NOMO-1 treated with DMSO at 0.1 percent for 48 hours (cell line): ENCODE measurements at regions not wholly inside any gene's neighbourhood (a gene's known extent, or its start where the extent isn't known, plus 50 kb on each side); places are given as distances from the start of the nearest gene placed in this dataset.

Experiments
- DNase-seq: peaks from one replicate; lab custom pipeline; 2025; ENCODE audit not compliant: unreplicated experiment; lab: John Stamatoyannopoulos, UW

DNA sequence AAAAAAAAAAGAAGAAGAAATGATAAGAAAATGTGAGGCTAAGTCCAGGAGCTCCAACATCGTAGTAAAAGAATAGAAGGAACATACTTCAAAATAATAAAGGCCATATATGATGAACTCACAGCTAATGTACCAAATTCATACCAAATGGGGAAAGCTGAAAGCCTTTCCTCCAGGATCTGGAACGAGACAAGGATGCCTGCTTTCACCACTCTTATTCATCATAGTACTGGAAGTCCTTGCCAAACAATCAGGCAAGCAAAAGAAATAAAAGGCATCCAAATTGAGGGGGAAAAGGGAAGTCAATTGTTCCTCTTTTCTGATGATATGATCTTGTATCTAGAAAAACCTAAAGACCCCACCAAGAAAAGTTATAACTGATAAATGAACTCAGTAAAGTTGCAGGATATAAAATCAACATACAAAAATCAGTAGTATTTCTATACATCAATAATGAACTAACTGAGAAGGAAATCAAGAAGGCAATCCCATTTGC lies 170.6 kb downstream of the METTL4 start:
- DNase-seq = peak; percentile 33

DNA sequence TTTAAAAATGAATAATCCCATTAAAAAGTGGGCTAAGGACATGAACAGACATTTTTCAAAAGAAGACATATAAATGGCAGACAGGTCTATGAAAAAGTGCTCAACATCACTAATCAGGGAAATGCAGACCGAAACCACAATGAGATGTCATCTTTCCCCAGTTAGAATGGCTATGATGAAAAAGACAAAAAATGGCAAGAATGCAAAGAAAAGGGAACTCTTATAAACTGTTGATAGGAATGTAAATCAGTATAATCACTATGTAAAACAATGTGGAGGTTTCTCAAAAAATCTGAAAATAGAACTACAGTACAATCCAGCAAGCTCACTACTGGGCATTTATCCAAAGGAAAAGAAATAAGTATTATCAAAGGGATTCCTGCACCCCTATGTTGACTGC lies 169.2 kb downstream of the METTL4 start:
- DNase-seq = no peak

DNA sequence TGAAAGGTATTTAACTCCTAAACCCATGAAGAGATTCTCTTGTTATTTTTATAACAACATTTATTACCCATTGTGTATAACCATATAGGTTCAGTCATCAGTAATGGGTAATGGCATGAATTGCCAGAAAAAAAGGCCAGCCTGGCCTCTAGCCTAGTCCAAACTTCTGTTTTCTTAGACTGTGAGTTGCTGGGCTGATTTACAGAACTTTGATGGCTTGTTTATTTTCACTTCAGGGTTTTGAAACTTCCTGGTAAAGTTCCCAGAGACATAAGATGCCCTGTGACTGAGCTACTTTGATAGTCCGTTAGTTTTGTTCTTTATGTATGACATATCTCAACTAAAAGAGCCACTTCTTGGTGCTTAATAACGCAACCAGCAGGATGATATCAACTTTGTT lies 164.8 kb downstream of the METTL4 start:
- peak; percentile 7 for DNase-seq

DNA sequence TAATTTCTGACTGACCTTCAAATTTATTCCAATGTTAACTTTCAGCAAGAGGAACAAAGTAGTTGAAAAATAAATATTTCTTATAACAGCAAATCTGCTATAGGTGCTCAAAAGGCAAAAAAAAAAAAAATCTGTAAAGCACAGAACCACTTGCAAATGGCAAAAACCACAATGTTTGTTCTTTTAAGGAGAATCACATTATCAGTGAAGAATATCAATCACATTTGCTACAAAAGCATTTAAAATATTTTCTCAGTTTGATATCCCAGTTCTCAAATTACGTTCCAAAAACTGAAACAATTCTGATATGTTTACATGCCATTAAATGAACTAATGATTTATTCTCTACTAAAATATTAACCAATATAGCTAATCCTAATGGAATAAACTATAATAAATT lies 163.3 kb downstream of the METTL4 start:
- DNase-seq = no peak

DNA sequence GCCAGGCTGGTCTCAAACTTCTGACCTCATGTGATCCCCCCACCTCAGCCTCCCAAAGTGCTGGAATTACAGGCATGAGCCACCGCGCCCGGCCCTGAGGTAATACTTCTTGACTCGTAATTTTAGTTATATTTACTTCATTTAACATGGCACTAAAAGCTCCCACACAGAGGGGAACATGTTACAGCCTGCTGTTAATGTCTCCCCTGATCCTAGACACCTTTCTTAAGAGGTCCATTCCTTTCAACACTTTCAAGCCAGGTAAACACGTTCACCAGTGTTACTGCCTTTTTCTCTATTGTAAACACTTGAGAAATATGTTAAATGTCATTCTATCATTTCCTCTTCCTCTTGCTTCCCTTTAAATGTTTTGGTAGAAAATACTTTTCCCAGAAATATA lies 161.4 kb downstream of the METTL4 start:
- DNase-seq = no peak

DNA sequence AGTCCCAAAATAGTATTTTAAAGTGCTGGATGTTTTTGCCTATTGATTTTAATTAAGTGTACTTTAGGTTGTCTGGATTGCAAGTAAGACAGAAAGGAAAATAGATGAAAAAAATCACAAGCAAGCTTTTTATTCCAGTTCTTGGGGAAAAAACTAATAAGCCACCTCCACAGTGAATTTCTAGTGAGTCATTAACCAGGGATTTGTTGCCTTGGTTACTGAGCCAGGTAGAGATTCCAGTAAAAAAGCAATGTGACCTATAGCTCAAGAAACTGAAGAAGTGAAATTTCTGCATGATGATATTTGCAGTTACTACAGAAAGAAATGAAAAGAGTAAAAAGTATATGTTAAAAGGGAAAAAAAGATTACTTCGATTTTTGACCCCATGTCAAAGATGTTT lies 160.6 kb downstream of the METTL4 start:
- DNase-seq = no peak

DNA sequence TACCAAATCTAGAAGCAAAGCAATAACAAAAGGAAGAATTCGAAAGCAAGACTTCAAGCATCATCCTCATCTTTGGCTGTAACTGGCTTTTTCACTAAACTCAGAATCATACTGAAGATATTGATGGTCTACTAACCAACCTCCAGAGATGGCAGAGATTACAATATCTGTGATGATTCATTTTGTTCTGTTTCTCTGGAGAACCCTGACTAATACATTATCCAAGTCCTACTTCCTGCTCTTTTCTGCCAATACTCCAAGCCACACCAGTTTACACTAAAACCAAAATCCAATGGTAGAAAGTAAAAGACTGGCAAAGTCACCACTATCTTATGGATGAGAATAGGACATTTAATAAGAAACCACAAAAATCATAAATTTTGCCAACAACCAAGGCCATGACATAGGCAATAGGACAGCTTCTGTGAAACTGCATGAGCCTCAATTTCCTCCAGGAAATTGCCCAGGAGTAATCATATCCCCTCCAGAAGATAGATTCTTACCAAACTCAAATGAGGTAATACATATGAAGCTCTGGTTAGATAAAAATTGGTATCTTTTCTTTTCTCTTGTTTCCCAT lies 159.8 kb downstream of the METTL4 start:
- no peak for DNase-seq

DNA sequence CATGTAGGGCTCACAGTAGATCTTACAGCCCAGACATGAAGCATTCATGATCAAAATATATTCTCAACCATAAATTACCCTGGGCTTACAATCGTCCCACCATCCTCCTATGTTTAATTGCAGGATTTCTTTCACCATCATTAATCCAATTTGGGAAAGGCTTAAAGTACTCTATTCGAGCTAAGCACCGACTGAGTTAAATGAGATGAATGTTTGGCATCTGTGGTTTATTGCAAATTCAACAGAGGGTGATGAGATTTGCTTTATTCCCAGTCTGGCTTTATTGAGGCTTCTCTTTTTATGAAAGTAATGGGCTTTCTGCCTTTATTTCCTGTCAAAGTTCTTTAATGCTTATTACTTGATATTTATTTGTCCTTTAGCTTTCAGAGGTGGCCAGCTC lies 159.0 kb downstream of the METTL4 start:
- DNase-seq = no peak

DNA sequence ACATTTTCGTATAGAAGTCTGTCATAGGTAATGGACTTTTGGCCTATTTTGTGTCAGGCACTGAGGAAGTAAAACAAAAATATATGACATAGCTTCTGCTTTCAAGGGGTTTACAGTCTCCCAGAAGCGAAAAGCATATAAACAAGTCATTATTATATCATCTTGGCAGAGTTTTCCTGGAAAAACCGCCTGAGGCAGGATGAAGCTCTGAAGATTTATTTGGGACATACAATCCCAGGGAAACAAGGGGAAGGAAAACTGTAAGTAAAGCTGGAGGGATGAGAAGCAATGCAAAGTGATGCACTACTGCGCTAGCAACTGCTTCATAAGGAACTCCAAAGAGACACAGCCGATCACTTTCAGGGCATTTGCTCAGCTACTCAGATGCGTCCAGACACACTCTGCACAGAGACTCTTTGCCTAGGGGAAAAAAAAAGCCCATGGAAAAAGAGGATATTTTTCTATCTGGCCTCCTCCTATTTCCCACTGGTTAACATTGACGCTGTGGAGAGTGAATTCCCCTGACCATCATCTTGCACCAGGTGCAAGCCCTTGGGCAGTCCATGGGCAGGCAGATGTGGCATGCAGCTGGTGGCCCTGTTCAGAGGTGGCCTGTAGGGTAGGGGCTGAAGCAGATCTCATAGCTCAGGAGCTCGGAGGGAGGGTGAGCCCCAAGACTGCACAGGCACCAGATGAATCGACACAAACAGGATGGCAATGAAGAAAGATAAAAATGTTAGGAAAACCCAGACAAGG lies 158.1 kb downstream of the METTL4 start:
- no peak for DNase-seq

DNA sequence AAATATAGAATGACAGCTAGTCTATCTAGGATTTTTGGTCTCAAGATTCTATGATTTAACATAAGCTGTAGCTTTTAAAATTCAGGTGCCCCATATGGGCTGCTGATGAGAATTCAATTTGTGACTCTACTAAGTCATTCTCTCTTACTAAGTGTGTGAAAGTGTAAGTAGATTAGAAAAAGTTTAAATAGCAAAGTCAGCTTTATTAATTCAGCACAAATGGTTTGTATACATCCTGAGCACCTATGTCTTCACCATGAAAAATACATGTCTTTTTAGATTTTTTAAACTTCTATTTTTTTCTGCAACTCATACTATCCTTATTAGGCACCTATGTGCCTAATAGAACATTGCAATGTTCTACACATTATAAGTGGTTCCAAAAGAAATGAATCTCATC lies 157.1 kb downstream of the METTL4 start:
- no peak for DNase-seq

DNA sequence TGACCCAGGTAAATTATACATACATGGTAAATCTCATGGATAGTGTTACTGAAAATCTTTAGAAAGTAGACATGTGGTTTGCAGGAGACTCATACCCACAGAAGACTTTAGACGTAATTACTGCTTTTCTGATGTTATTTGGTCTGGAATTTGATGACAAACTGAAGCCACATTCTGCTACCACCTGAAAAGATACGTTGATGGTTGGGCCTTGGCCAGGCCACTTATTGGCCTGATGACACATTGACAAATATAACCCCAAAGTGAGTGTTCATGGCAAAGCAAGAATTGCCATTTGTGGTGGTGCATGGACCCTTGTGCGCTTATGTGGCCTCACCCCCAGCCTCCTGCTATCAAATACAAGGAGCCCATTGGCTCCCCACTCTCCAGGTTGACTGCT lies 155.6 kb downstream of the METTL4 start:
- no peak for DNase-seq

DNA sequence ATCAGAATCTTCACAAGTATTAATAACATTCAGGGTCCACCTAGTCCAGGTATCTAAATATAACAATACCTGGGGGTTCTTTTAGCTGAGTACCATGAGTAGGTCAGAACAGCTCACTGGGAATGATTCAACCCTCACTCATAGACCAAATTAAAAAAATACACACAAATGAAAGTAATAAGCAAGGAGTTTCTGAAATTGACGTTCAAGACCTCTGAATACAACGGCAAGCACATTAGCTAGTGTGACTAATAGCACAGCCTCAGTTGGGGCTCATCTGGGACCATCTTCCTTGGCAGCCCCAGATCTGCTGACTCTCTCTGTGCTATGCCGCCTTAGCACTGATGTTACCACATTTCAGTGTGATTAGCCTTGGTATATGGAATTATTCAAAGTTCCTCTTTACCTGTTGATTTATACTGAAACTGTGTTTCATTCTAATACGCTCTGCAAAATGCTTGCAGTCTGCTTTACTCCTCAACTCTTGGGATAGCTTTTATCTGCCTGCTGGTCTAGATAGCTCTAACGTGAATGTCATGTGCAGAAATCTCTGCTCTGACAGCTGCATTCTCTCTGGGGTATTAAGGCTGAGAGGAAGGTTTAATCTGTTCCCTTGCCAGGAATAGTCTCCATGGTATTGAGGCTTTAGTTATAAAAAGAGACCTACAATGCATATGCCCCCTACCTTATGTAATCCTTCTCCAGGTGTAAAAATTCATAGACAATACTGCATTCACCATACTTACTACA lies 153.3 kb downstream of the METTL4 start:
- no peak for DNase-seq

DNA sequence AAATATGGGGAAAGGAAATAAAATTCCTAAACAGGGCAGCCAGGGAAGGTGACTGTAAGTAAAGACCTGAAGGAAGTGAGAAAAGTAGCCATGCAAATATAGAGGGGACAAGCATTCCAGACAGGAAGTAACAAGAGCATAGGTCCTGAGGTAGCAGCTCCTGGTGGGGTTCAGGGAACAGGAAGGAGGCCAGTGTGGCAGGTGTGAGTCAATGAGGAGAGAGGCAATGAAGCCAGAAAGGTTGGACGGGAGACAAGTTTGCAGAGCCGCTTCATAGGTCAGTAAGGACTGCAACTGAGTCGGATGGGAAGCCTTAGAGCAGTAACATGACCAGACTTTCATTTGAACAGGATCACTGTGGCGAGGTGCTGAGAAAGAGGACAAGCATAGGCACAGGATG lies 150.9 kb downstream of the METTL4 start:
- no peak for DNase-seq

DNA sequence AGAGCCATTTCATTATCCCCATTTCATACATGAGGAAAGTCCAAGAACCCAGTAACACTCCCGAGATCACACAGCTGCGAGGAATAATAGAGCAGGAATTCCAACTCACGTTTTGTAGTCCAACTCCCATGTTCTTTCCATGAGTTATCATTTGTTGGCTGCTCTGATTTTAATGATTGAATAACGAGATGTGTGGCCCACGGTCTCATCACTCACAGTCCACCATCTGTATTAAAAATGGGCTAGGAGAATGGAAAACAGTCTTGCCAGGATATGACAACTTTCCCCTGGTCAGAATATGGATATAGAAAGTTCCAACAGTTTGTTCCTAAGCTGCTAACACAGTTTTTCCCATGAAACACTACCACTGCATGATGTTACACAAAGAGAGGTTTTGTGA lies 147.5 kb downstream of the METTL4 start:
- no peak for DNase-seq

DNA sequence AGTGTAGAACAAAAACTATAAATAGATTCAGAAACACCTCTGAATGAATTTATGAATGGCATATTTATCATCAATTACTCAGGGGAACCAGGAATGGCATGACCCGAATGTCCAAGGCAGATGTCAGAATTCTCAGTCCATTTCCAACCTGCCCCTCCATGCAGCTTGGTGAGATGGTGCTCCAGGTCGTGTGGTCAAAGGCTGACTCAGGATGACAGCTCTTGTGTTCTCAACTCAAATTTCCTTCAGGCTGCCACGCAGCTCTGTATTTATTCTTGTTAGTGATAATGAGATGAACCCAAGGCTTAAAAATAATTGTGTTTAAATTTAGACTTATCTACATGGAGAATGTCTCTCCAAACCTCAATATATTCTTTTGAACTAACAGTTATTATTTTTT lies 146.9 kb downstream of the METTL4 start:
- DNase-seq = no peak

DNA sequence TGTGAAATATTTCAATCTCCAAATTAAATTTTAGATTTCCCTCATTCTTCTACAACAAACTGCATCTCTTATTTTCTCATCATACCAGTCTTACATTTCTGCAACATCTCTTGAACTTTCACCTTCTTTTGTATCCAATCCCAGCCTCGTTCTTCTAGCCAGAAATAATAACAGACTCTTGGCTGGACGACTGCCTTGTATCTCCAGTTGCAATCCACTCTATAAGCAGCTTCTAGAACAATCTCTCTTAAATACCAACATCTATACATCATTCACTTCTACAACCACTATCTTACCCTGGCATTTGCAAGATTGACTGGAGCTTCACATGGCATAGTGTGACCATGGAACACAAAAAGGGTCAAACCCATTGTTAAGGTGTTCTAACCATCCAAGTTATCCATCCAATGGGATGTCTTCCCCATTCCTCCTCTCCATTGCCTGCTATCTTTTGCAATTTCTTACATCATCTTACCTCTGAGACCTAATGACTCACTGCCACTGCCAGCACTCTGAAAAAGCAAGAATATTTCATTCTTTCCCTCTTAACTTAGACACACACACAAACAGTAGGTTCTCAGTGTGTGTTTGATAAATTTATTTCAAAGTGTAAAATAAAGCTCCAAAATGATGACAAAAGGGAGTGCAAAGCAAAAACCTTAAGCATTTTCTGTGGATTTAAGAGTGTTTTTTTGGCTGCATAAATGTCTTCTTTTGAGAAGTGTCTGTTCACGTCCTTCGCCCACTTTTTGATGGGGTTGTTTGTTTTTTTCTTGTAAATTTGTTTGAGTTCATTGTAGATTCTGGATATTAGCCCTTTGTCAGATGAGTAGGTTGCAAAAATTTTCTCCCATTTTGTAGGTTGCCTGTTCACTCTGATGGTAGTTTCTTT lies 145.6 kb downstream of the METTL4 start:
- DNase-seq = no peak

DNA sequence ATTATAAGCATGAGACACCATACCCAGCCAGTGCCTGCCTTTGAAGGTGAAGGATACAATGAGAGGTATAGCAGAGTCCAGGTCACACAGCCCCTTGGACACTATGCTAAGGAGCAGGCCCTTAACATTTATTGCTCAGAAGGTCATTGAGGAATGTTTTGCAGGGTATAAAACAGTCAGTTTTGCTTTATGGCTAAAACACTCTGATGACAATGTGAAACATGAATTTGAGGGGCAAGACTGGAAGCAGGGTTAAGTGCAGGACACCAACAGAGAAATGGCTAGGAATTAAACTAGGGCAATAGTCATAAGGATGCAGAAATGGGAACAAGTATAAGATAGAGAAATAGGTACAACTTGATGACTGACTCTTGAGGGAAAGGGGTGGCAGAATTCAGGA lies 141.1 kb downstream of the METTL4 start:
- DNase-seq = no peak

DNA sequence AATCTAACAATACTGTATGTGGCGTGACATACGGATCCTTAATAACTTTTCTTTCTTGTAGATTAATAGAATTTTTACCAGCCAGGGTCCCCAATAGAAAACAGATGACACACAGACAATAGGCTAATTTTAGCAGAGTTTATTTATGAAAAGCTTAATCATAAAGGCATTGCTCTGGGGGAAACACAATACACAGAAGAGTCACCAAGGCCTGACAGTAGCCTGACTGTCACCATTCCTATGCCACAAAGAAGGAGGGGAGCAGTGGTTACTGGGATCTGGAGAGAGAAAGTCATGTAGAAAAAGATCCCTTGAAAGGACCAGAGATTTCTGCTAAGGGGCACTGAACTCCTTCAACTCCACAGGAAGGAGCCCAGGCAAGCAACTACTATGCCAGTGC lies 139.5 kb downstream of the METTL4 start:
- no peak for DNase-seq

DNA sequence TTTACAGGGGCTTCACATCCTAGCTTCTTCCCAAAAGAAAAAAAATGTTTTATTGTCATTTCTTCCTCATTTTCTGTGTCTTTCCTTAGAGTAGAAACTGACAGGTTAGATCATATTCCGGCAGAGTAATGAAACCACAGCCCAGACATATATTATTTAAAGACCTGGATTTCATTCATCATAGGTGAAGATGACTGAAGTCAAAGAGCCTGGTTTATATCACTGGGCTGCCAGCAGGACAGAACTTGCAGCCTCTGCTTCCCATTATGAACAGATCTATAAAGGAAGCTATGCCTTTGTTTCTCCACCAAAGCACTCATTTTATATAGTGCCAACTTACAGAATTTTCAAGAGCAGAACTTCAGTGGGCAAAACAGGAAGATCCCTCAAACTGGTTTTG lies 137.9 kb downstream of the METTL4 start:
- no peak for DNase-seq

DNA sequence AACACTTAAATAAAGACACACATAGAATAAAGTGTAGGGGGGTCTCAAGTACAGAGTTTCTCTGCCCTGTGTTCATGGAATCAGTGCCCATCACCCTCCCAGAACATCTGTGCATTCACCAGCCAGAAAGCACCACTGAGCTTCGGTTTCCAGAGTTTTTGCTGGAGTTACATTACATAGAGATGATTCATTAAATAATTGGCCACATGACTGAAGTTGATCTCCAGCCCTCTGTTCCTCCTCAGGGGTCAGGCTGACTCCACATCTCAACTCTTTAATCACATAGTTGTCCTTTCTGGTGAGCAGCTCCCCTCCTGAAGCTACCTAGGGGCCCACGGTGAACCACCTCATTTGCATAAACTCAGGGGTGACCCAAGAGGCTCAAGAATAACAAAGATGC lies 129.8 kb downstream of the METTL4 start:
- no peak for DNase-seq

DNA sequence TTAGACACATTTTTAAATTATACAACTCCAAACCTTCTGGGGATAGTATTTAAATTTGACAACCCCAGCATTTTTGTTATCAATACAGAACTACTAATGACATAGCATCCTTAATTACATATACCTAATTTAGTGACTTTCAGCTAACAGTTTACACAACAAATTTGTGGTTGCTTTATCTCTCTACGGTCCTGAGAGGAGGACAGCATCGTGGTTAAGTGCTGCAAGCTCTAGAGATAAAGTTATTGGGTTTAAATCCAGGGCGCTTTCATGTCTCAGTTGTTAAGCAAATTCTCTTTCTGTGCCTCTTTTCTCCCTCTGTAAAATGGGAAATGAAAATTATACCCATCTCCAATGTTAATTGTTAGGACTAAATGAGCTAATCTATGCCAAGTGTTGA lies 129.3 kb downstream of the METTL4 start:
- DNase-seq = no peak
